ENCODE measurements at regions not wholly inside any gene's neighbourhood (a gene's known extent, or its start where the extent isn't known, plus 50 kb on each side); places are given as distances from the start of the nearest gene placed in this dataset.

DNA sequence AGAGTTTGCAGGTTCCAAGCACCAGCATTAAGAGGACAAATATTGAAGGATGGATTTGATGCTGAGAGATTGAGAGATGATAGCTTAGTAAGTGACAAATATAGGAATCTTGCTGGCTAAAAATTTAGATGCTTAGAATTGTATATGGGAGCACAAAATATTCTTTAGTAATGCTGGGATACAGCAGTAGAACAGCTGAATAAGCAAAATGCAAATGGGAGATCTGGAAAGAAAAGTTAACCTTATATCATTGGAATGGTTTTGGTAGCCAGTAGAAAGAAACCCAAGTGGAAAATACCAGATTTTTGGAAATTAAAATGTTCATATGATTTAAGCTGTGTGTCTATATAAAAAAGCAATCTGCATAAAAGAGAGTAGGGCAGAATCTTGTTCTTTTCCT is 308.6 kb upstream of the CPEB2 start:
- Histone ChIP-seq H3K36me3 (ENCODE audit: insufficient read depth, insufficient read length, low read length) (no peaks in the 10 kb centered on the region), H3K4me1 (ENCODE audit: insufficient read depth, insufficient read length) (no peaks in the 10 kb centered on the region), H3K4me3 (ENCODE audit: insufficient read length, low read depth) (no peak overlapping the region), H3K9me3 (ENCODE audit: insufficient read depth, low read length) (peaks cover 17% of the 10 kb centered on the region; the same call in 1 of the 2 replicates), H3K9ac (ENCODE audit: insufficient read length, low read depth) (no peak overlapping the region), H3K27me3 (ENCODE audit: insufficient read depth, insufficient read length) (no peaks in the 10 kb centered on the region)
- no peak for TF ChIP-seq SUZ12 (IDR thresholded peaks at IDR 0.05; ENCODE audit: extremely low read depth, insufficient read depth, insufficient read length)
- no peak for TF ChIP-seq YY1 (IDR thresholded peaks at IDR 0.05; ENCODE audit: insufficient read depth, insufficient read length)
- no peak for TF ChIP-seq ZNF274 (IDR thresholded peaks at IDR 0.05; ENCODE audit: low read depth, low read length)
- DNase-seq (ENCODE audit: low read depth, low spot score): no peak

- TF ChIP-seq SUZ12 (IDR thresholded peaks at IDR 0.05; ENCODE audit: extremely low read depth, insufficient read depth, insufficient read length): no peak
- TF ChIP-seq YY1 (IDR thresholded peaks at IDR 0.05; ENCODE audit: insufficient read depth, insufficient read length): no peak
- TF ChIP-seq ZNF274 (IDR thresholded peaks at IDR 0.05; ENCODE audit: low read depth, low read length): no peak
- DNase-seq (ENCODE audit: low read depth, low spot score): no peak
- no peaks in the 10 kb centered on the region for H3K36me3 ChIP-seq (ENCODE audit: insufficient read depth, insufficient read length, low read length)
- peaks cover 17% of the 10 kb centered on the region; the same call in 1 of the 2 replicates for H3K9me3 ChIP-seq (ENCODE audit: insufficient read depth, low read length)
- H3K27me3 ChIP-seq (ENCODE audit: insufficient read depth, insufficient read length): no peaks in the 10 kb centered on the region
- no peak overlapping the region for H3K9ac ChIP-seq (ENCODE audit: insufficient read length, low read depth)
- no peaks in the 10 kb centered on the region for H3K4me1 ChIP-seq (ENCODE audit: insufficient read depth, insufficient read length)
- no peak overlapping the region for H3K4me3 ChIP-seq (ENCODE audit: insufficient read length, low read depth)
Observed at GRCh38 chr4:14695095-14695845, 307.0 kb upstream of the CPEB2 start.

GRCh38 chr4:14700083-14700482 is 302.2 kb upstream of the CPEB2 start:
- Histone ChIP-seq H3K27me3 (ENCODE audit: insufficient read depth, insufficient read length) (no peaks in the 10 kb centered on the region), H3K9me3 (ENCODE audit: insufficient read depth, low read length) (no peaks in the 10 kb centered on the region), H3K4me1 (ENCODE audit: insufficient read depth, insufficient read length) (no peaks in the 10 kb centered on the region), H3K4me3 (ENCODE audit: insufficient read length, low read depth) (no peak overlapping the region), H3K9ac (ENCODE audit: insufficient read length, low read depth) (no peak overlapping the region), H3K36me3 (ENCODE audit: insufficient read depth, insufficient read length, low read length) (no peaks in the 10 kb centered on the region)
- DNase-seq (ENCODE audit: low read depth, low spot score): no peak
- no peak for TF ChIP-seq SUZ12 (IDR thresholded peaks at IDR 0.05; ENCODE audit: extremely low read depth, insufficient read depth, insufficient read length)
- no peak for TF ChIP-seq YY1 (IDR thresholded peaks at IDR 0.05; ENCODE audit: insufficient read depth, insufficient read length)
- no peak for TF ChIP-seq ZNF274 (IDR thresholded peaks at IDR 0.05; ENCODE audit: low read depth, low read length)

DNA sequence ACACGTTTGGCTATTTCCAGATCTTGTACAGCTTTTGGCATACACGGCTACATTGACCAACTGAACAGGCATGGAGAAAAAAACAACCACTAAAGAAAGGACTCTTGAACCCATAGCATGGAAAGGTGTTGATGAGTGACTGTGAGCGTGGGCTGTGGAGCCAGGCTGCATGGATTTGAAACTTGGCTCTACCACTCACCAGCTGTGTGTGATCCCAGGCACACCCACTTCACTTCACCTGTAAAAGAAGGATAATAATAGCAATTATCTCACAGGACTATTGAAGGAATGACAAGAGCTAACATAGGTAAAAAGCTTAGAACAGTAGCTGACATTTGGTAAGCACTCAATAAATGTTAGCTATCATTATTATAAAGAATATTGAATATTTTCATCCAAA is 301.7 kb upstream of the CPEB2 start:
- H3K4me3 ChIP-seq (ENCODE audit: insufficient read length, low read depth): no peak overlapping the region
- no peaks in the 10 kb centered on the region for H3K36me3 ChIP-seq (ENCODE audit: insufficient read depth, insufficient read length, low read length)
- no peaks in the 10 kb centered on the region for H3K27me3 ChIP-seq (ENCODE audit: insufficient read depth, insufficient read length)
- DNase-seq (ENCODE audit: low read depth, low spot score): no peak
- no peaks in the 10 kb centered on the region for H3K9me3 ChIP-seq (ENCODE audit: insufficient read depth, low read length)
- H3K9ac ChIP-seq (ENCODE audit: insufficient read length, low read depth): no peak overlapping the region
- TF ChIP-seq ZNF274 (IDR thresholded peaks at IDR 0.05; ENCODE audit: low read depth, low read length) (no peak), SUZ12 (IDR thresholded peaks at IDR 0.05; ENCODE audit: extremely low read depth, insufficient read depth, insufficient read length) (no peak), YY1 (IDR thresholded peaks at IDR 0.05; ENCODE audit: insufficient read depth, insufficient read length) (no peak)
- H3K4me1 ChIP-seq (ENCODE audit: insufficient read depth, insufficient read length): no peaks in the 10 kb centered on the region

DNA sequence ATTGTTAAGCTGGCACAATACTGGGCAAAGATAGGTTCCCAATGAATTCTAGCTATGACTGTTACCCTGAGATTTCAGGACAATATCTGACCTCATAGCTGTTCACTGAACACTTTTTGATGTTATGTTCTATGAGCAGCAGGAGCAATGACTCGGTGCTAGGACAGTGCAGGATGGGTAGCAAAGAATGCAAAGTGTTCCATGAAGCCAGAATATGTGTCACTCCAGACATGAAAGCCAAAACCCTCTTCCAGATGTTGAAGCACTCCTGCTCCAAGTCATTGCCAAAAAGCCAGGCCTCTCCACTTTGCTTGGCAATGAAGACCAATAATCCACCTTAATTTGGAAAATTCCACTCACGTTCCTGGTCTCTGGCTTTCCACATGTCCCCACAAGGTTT is 300.9 kb upstream of the CPEB2 start:
- no peaks in the 10 kb centered on the region for H3K4me1 ChIP-seq (ENCODE audit: insufficient read depth, insufficient read length)
- no peaks in the 10 kb centered on the region for H3K36me3 ChIP-seq (ENCODE audit: insufficient read depth, insufficient read length, low read length)
- no peaks in the 10 kb centered on the region for H3K9me3 ChIP-seq (ENCODE audit: insufficient read depth, low read length)
- TF ChIP-seq YY1 (IDR thresholded peaks at IDR 0.05; ENCODE audit: insufficient read depth, insufficient read length) (no peak), ZNF274 (IDR thresholded peaks at IDR 0.05; ENCODE audit: low read depth, low read length) (no peak), SUZ12 (IDR thresholded peaks at IDR 0.05; ENCODE audit: extremely low read depth, insufficient read depth, insufficient read length) (no peak)
- H3K4me3 ChIP-seq (ENCODE audit: insufficient read length, low read depth): no peak overlapping the region
- H3K9ac ChIP-seq (ENCODE audit: insufficient read length, low read depth): no peak overlapping the region
- DNase-seq (ENCODE audit: low read depth, low spot score): no peak
- H3K27me3 ChIP-seq (ENCODE audit: insufficient read depth, insufficient read length): no peaks in the 10 kb centered on the region

DNA sequence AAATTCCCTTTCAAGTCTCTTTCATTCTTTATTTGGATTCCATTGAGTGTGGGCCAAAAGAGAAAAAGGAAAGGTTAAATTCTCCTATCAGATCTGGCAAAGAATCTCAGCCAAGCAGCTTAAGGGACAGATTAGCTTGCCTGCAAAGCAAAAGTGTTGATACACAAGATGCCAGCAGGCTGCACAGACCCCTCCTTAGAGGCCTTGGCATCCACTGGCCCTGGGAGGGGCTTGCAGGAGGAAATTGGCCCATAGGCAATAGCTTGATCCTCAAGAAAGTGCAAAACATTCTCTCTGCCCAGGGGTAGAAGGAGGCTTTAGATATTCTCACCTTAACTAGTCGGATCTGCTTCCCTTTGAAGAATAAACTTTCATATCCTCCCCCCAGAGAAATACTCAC is 300.4 kb upstream of the CPEB2 start:
- H3K4me1 ChIP-seq (ENCODE audit: insufficient read depth, insufficient read length): no peaks in the 10 kb centered on the region
- no peak for DNase-seq (ENCODE audit: low read depth, low spot score)
- no peaks in the 10 kb centered on the region for H3K36me3 ChIP-seq (ENCODE audit: insufficient read depth, insufficient read length, low read length)
- no peaks in the 10 kb centered on the region for H3K9me3 ChIP-seq (ENCODE audit: insufficient read depth, low read length)
- H3K27me3 ChIP-seq (ENCODE audit: insufficient read depth, insufficient read length): no peaks in the 10 kb centered on the region
- no peak overlapping the region for H3K4me3 ChIP-seq (ENCODE audit: insufficient read length, low read depth)
- TF ChIP-seq ZNF274 (IDR thresholded peaks at IDR 0.05; ENCODE audit: low read depth, low read length): no peak
- TF ChIP-seq YY1 (IDR thresholded peaks at IDR 0.05; ENCODE audit: insufficient read depth, insufficient read length): no peak
- no peak for TF ChIP-seq SUZ12 (IDR thresholded peaks at IDR 0.05; ENCODE audit: extremely low read depth, insufficient read depth, insufficient read length)
- no peak overlapping the region for H3K9ac ChIP-seq (ENCODE audit: insufficient read length, low read depth)

GRCh38 chr4:14708574-14708973 is 293.7 kb upstream of the CPEB2 start:
- no peak for TF ChIP-seq YY1 (IDR thresholded peaks at IDR 0.05; ENCODE audit: insufficient read depth, insufficient read length)
- no peak for TF ChIP-seq SUZ12 (IDR thresholded peaks at IDR 0.05; ENCODE audit: extremely low read depth, insufficient read depth, insufficient read length)
- no peak for TF ChIP-seq ZNF274 (IDR thresholded peaks at IDR 0.05; ENCODE audit: low read depth, low read length)
- Histone ChIP-seq H3K36me3 (ENCODE audit: insufficient read depth, insufficient read length, low read length) (no peaks in the 10 kb centered on the region), H3K9ac (ENCODE audit: insufficient read length, low read depth) (no peak overlapping the region), H3K9me3 (ENCODE audit: insufficient read depth, low read length) (no peaks in the 10 kb centered on the region), H3K4me3 (ENCODE audit: insufficient read length, low read depth) (no peak overlapping the region), H3K27me3 (ENCODE audit: insufficient read depth, insufficient read length) (no peaks in the 10 kb centered on the region), H3K4me1 (ENCODE audit: insufficient read depth, insufficient read length) (no peaks in the 10 kb centered on the region)
- no peak for DNase-seq (ENCODE audit: low read depth, low spot score)

All from NT2/D1 (cell line).